Occipital lobe (tissue), 1 donor: ENCODE measurements at regions not wholly inside any gene's neighbourhood (a gene's known extent, or its start where the extent isn't known, plus 50 kb on each side); places are given as distances from the start of the nearest gene placed in this dataset.

Source experiments
- DNase-seq: peaks from one replicate; lab custom pipeline; 2025; lab: John Stamatoyannopoulos, UW

DNA sequence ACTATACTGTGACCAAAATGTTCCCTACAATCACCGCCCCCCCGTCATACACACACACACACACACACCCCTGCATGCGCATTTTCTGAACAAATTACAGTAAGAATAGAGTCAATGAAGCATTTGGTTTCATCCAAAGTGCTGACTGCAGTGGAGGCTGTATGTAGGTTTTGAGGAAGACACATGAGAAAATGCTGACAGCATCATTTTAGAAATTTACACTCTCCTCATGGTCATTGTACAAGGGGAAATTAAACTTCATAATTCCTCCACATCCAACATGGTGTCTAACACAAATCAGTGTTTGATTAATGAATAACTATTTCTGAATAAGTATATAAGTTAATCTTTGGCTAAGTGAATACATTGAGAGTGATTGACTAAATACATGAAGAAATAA lies 1126.8 kb upstream of the PHF14 start:
- DNase-seq = no peak

DNA sequence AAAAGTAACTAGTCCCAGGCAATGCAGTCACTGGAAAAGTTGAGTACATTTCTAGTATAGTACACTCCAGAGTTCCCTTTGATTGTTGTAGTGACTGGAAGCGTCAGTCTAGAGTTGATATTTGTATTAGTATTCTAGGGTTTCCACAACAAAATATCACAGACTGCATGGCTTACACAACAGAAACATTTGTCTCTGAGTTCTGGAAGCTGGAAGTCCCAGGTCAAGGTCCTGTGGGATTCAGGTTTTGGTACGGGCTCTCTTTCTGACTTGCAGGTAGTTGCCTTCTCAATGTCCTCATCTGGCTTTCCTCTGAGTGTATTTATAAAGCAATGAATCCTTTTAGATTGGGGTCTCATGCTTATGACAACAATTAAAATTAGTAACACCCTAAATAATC lies 1119.1 kb upstream of the PHF14 start:
- DNase-seq = no peak

DNA sequence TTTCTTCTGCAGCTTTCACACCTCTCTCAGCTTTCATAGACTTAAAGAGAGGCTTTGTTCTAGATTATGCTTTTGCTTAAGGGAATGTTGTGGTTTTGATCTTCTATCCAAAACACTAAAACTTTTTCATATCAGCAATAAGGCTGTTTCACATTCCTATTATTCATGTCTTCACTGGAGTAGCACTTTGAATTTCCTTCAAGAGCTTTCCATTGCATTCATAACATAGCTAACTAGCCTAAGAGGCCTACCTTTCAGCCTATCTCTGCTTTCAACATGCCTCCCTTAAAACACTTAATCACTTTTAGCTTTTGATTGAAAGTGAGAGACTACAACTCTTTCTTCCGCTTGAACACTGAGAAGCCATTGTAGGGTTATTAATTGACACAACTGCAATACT lies 1117.0 kb upstream of the PHF14 start:
- no peak for DNase-seq

DNA sequence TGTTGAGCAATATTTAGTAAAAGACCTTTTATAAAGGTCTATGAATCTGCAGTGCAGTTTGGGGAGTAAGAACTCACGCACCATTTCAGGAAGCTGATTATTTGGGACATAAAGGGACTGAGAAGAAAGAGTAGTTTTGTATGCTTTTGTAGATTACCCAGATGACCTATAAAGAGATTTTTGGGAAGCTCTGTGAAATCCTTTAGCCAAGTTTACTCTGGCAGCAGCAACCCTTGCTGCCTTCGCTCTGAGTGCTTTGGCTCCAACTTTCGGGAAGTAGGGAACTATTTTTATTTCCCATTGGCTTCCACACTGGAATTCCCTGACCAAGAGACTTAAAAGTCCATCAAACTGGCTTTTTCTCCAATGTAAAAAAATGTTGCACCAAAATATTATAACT lies 1110.1 kb upstream of the PHF14 start:
- DNase-seq = no peak

DNA sequence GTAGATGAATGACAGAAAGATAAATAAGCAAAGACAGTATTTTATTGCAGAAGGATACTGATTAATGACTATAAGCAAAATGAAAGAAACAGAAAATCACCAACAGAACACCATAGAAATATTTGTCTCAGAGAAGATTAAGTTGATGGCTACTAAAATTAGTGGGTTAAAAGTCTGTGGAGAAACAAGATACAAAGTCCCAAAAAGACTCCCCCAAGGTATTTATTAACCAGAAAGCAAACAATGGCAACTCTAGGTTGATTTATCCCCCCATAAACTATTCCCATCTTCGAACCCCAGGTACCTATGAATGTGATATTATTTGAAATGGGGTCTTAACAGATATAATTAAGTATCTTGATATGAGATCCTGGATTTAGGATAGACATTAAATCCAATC lies 1104.5 kb upstream of the PHF14 start:
- no peak for DNase-seq

DNA sequence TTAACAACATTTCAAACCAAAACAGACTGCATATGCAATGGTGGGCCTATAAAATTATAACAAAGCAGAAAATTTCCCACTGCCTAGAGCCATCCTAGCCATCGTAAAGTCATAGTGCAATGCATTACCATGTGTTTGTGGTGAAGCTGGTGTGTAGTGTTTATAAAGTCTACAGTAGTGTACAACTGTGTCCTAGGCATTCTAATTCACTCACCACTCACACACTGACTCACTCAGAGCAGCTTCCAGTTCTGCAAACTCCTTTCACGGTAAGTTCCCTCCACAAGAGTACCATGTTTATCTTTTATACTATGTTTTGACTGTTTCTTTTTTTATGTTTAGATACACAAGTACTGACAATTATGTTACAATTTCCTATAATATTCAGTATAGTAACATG lies 1104.1 kb upstream of the PHF14 start:
- no peak for DNase-seq

DNA sequence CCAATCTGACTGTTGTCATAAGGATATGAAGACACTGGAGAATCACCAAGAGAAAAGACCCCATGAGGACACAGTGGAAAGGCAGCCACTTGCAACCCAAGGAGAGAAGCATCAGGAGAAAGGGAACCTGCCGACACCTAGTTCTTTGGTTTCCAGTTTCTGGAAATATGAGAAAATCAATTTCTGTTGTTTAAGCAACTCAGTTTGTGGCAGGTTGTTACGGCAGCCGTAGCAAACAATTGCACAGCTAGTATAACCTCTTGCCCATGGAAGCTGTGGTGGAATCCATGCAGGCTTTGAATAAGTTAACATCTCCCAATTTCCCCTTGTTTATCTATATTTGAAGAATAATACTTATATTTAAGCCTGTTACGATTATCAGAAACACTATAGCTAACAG lies 1103.0 kb upstream of the PHF14 start:
- no peak for DNase-seq

DNA sequence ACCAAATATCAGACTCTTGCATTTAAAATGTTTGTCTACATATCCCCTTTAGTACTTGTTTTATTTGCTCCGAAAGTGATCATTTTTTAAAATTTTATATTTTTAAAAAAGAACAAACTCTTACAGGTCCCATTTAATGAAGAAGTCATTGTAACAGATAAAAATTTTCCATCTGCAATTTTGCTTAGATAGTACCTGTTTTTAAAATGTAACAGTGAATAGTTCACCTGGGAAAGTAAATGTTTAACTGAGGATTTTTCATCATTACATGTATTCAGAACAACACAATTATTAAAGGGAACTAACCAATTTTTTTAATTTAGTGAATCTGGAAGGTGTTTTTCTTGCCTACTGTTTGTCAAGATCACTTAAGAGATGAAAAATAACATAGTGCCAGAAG lies 1099.5 kb upstream of the PHF14 start:
- no peak for DNase-seq

DNA sequence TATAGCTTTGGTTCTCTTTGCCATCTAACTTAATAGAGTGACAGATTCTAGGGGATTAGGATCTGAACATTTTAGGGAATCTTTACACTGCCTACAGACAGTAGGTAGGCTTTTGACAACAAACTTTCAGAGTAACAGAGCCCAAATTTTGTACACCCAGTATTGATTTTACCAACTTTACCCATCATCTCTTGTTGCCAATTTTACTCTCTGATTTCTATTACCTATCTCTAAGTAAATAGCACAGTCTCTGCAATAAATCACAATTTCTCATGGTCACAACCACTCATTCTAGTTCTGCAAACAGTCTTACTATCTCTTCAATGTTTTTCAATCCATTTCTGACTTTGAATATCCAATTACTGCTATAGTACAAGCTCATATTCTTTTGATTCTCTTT lies 1097.6 kb upstream of the PHF14 start:
- DNase-seq = no peak

DNA sequence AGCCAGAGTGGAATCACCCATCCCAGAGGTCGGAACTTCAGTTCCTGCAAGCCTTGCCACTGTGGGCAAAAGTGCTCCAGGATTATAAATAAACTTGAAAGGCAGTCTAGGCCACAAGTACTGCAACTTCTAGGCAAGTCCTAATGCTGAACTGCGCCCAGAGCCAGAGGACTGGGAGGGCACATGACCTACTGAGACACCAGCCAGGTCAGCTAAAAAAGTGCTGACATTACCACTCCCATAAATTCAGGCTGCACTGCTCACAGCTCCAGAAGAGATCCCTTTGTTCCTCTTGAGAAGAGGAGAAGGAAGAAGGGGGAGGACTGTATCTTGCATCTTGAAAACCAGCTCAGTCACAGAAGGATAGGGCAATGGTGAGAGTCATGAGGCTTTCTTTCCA lies 1084.1 kb upstream of the PHF14 start:
- no peak for DNase-seq

DNA sequence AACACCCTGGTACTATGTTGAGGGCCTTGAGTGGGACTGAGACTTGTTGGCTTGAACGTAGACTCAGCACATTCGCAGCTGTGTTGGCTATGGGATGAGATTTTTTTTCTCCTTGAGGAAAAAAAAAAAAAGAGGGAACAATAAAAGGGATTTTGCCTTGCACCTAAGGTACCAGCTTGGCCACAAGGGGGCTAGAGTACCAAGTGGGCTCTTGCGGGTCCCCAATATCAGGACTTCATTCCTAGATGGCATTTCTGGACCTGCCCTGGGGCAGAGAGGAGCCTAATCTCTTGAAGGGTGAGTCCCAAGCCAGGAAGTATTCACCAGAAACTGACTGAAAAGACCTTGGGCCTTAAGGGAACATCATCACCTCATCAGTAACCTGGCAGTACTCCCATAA lies 1083.6 kb upstream of the PHF14 start:
- no peak for DNase-seq

DNA sequence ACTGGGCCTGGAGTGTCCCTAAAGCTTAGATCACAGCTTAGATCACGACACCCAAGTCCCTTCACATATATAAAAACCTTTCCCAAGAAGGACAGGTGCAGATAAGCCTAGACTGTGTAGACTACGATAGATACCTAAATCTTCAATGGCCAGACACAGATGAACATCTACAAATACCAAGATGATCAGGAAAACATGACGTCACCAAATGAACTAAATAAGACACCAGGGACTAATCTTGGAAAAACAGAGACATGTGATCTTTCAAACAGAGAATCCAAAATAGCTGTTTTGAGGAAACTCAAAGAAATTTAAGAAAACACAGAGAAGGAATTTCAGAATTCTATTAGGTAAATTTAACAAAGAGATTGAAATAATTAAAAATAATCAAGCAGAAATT lies 1082.6 kb upstream of the PHF14 start:
- DNase-seq = no peak

DNA sequence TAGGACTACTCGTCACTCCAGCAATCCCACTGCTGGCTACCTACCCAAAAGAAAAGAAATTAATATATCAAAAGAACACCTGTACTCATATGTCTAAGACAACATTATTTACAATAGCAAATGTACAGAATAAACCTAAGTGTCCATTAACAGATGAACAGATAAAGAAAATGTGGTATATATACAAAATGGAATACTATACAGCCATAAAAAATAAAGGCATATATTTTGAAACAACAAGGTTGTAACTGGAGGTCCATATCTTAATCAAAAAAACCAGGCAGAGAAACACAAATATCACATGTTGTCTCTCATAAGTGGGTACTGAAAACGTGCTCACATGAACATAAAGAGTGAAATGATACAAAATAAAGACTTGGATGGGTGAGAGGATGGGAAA lies 1073.3 kb upstream of the PHF14 start:
- no peak for DNase-seq

DNA sequence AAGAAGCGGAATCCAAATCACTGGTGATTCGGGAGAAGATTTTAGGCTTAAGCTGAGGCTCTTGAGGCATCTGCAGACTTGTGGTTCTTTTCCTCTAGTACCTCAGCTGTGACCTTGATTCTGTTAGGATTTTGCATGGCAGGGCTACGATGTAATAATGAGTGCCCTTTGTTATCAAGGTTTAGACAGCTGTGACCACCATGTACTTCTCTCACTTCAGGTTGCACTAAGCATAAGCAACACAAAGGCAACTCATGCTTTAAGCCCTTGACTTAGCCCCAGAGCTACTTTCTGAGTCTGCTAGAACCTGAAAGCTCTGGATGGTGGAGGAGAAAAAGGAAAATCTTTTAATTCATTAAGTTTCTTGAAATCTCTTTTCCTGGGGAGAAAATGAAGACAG lies 1052.3 kb upstream of the PHF14 start:
- DNase-seq = no peak

DNA sequence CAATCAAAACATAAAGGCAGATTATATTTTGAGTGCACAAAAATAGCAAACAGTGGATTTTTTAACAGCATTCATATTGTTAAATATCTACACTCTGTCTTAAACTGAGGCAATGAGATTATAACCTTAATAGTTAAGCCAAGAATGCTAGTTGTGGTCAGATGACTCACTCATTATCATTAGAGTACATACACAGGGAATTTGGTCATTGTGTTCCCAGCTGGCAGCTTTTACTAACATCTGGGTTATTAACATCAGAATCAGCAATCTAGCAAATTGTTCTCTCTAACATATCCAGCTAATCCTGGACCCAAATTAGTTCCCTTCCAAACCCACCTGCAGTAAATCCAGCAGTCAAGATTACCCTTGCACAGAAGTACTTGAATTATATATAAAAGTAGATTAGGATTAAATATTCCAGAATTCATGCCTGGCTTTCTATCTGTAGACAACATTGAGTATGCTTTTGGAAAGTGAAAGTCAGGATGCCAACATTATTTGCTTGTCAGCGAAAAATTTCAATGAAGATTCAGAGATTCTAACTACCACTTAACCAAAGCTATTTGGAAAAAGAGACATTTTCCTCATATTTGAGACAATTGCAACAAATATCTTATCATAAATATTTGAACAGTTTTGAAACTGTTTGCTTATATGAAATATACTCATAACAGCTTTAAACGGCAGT lies 1035.6 kb upstream of the PHF14 start:
- DNase-seq = no peak

DNA sequence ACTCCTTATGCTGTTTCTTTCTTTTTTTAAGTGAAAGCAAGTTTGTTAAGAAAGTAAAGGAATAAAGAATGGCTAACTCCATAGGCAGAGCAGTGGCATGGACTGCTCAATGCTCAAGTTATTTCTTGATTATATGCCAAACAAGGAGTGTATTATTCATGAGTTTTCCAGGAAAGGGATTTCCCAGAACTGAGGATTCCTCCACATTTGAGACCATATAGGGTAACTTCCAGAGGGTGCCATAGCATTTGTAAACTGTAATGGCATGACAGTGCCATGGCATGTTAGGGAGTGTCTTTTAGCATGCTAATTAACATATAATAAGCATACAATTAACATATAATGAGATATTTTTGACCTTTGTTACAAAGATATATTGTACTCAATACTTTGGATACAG lies 1034.5 kb upstream of the PHF14 start:
- no peak for DNase-seq

DNA sequence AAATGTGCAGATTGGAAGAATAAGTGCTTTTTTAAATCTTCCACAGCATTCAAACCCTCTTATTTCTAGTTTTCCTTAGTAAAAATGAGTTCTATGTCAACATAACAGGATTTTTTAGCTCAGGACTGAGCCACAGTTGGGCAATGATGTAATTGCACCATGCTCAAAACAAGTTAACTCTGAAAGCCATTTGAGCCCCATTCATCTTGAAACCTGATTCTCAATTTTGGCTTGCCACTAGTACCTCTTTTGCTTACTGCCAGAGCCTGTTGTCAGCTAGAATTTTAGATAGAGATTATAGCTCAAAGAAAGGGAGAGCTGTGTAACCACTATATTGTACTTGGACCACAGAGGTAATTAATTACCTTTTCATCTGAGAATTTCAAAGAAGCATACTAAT lies 1028.5 kb upstream of the PHF14 start:
- DNase-seq = no peak

DNA sequence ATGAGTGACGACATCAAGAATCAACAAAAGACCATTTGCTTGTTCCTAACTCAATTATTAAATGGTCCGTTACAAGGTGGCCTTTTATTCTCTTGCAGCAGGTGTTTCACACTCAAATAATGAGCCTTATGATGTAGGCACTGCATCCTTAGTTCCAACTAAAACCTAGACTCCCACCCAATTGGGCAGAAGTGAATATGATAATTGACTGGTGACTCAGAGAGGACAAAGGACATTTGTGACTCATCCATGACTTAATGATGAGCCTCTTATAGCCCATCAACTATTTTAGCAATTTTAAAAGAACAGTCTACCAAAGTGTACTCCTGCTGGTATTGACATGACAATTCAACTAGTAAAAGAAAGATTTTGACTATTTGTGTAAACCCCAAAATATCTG lies 1027.8 kb upstream of the PHF14 start:
- DNase-seq = no peak

DNA sequence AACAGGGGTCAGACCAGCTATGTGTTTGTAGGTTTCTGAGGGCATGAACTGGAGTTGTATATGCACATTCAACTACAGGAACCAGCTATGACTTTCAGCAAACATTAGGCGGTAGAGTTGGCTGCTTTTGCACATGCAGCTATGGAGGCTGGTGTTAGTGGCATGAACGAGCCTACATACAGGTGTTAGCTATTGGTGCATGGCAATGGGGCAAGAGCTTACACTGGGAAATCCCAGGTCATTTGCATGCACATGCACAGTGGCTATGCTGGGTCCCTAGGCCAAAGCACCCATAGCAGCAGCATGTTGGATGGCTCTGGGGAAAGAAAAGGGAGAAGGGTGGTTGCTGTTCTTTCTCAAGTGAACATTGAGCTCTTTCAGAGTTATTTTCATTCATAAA lies 1018.5 kb upstream of the PHF14 start:
- no peak for DNase-seq

DNA sequence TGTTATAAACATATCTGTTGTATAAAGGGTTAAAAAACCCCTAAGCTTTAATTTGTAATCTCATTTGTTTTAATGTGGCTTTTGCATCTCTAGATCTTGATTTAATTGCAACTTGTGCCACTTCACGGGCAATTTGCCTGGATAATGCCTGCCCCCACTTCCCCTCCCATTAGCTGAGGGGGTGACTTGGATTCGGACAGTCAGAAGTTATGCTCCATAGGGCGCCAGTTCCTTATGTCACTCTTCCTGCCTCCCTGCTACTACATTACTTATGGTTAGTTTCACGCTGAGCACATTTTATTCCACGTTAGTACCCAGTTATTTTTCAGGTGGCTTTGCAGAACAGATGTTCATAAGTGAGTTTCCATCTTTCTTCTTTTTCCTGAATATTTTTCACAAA lies 1015.2 kb upstream of the PHF14 start:
- DNase-seq = no peak

DNA sequence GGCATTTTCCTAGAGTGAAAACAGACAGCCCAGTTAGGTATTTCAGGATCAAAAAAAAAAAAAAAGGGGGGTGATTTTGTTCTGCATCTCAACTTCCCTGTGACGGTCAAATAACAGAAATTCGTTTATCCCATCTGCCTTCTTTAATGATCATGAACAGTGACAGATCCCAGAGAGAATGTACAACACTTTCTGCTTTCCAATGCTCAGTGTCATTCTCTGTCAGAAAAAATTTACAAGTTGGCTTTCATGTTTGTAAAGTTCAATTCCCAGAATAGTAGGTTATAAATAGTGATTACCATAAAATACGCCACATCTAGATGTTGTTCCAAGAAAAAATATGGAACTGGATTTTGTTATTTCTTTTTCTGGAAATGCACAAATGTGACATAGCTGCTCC lies 1013.2 kb upstream of the PHF14 start:
- no peak for DNase-seq

DNA sequence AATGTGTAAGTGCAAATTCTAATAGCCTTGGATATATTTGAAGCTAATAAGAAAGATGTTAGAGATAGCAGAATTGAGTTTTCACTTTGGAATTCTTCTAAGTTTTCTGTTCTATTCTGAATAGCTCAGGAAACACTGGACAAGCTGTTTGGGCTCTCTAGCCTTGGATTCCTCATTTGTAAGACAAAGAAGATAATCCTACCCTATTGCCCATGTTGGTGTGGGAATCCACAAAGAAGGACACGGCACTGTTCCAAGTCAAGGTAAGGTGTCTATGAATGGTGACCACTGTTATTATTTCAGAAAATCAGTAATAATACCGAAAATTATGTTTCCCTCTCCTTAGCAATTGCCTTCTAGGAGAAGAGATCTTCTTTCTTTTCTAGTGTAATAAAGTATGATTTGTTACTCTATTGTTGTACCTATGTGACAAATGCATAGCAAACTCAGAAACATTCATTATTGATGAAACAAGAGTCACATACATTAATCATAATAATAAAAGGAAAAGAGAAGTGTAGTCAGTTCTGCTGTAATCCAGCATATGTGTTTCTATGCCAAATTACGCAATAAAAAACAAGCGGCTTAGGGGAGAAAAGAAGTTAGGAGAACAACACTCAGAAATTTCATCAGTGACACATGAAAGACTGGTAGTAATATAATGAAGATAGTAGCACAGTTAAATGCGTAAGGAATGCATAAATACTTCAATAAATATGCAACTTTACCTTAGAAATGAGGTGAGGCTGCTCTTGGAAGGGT lies 1012.3 kb upstream of the PHF14 start:
- DNase-seq = no peak

DNA sequence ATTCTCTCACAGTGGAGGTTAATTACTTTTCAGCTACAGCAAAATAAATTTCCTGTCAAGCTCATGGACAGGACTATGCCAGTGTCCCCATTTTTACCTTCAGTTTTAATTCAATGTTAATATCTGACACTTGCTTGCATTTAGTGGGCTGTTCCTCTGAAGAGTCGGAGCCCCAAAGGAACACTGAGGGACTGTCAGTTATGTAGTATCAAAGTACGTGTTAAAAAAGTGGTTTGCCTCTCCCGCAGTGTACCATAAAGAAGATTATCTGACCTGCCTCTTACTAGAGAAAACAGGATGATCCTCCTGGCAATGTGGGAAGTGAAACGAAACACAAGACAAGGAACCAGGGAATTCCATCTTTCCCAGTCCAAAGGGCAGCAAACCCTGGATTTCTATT lies 1010.9 kb upstream of the PHF14 start:
- no peak for DNase-seq
